Breast epithelium (tissue), 3 donors: ENCODE measurements at regions not wholly inside any gene's neighbourhood (a gene's known extent, or its start where the extent isn't known, plus 50 kb on each side); places are given as distances from the start of the nearest gene placed in this dataset.

Experiments used
- POLR2A ChIP-seq: fragments of 450-650 bp; IDR thresholded peaks from one replicate; pipeline ENCODE4 v1.6.1; 2016; ENCODE audit warnings: antibody characterized with exemption, mild to moderate bottlenecking, moderate library complexity
- POLR2AphosphoS5 ChIP-seq, 3 donors: sonication (generic); formaldehyde crosslinking; IDR thresholded peaks; one replicate each; pipeline ENCODE4 v1.6.1; 2017; ENCODE audit warnings: antibody characterized with exemption in 3 of 3
- TF ChIP-seq, protein P1 (sequence below), 3 donors: fragments of 450-650 bp; IDR thresholded peaks; one replicate each; pipeline ENCODE4 v1.5.1; 2016 to 2017; ENCODE audit warnings: antibody characterized with exemption in 3 of 3, mild to moderate bottlenecking in 3 of 3, moderate library complexity in 3 of 3

DNA sequence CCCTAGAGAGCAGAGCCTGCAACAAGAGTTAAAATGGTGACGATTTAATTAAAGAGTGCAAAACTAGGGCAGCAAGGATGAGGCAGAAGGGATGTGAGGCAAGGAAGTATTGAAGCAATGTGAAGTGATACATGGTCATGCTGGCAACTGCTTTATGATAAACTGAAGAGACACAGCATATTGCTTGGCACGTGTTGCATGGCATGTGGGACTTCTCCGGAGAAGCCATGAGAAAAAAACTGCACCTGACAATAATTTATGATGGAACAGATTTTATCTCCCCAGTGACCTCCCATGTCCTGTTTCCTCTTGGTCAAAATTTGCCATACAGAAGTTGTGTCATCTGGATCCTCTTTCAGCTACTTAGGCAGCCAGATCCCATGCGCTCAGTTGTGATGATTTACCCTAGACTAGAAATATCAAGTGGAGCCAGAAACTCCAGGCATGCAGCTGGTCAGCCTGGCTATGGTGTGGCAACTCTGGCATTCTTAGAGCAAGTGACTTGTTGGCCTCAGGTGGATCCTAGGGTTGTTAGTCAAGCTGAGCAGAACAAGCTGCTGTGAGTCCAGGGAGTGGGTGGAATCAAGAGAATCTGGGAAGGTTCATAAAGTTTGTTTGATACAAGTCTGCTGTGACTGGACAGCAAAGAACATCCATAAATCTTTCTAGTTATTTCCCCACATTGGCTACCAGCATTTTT is 611.4 kb upstream of the USP24 start:
- TF ChIP-seq, protein P1, sequence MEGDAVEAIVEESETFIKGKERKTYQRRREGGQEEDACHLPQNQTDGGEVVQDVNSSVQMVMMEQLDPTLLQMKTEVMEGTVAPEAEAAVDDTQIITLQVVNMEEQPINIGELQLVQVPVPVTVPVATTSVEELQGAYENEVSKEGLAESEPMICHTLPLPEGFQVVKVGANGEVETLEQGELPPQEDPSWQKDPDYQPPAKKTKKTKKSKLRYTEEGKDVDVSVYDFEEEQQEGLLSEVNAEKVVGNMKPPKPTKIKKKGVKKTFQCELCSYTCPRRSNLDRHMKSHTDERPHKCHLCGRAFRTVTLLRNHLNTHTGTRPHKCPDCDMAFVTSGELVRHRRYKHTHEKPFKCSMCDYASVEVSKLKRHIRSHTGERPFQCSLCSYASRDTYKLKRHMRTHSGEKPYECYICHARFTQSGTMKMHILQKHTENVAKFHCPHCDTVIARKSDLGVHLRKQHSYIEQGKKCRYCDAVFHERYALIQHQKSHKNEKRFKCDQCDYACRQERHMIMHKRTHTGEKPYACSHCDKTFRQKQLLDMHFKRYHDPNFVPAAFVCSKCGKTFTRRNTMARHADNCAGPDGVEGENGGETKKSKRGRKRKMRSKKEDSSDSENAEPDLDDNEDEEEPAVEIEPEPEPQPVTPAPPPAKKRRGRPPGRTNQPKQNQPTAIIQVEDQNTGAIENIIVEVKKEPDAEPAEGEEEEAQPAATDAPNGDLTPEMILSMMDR (IDR thresholded peaks at IDR 0.05) = no peak
- no peak for TF ChIP-seq POLR2A
- TF ChIP-seq POLR2AphosphoS5 (IDR thresholded peaks at IDR 0.05) = no peak
